ENCODE measurements at regions not wholly inside any gene's neighbourhood (a gene's known extent, or its start where the extent isn't known, plus 50 kb on each side); places are given as distances from the start of the nearest gene placed in this dataset.

DNA sequence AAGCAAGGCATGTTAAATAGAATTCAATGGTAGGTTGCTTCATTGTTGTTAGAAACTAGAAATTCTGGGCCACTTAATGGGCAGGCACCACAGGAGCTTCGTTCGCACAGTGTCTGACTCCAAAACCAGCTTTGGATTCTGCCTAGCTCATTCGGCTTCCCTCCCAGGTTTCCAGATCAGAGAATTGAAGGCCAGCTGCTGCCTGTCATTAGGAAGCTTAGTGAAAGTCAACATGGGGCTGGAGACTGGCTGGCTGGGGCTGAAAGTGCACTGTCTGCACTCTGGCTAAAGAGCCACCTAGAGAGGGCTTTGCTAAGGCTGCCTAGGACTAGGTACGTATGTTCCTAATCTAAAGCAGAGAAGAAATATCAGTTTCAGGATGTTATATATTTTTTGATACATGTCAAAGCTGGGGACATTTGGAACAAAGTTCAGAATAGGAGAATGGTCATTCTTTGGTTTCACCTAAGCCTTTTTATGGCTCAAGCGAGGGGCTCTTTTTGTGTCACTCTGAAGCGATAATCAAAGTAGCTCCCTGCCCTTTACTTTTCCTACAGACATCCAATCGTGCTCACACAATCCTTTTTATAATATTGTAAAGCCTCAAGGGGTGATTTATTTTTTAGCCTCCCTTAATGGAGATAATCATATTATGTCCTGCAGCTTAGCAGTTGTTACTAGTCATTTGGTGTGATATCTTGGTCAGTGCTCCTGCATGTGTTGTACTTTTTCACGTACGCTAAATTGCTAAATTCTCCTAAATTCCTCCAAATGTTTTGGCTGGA, 238.5 kb upstream of the NAV3 start:
- no peak overlapping the region for H3K4me3 Mint-ChIP-seq
- H3K36me3 Mint-ChIP-seq (ENCODE audit: low read depth), result no peaks in the 10 kb centered on the region
- DNase-seq, result no peak
- no peaks in the 10 kb centered on the region for H3K27me3 Mint-ChIP-seq
- no peaks in the 10 kb centered on the region for H3K9me3 Mint-ChIP-seq
- no peak overlapping the region for H3K27ac Mint-ChIP-seq
- no peaks in the 10 kb centered on the region for H3K4me1 Mint-ChIP-seq (ENCODE audit: low read depth)

DNA sequence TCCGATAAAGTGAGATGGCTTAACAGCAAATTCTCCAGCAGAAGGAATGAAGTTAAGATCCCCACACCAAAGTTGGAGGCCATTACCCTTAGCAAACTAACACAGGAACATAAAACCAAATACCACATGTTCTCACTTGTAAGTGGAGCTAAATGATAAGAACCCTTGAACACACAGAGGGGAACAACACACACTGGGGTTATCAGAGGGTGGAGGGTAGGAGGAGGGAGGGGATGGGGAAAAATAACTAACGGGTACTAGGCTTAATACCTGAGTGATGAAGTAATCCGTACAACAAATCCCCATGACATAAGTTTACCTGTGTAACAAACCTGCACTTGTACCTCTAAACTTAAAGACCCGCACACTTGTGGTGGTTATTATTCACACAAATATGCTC, 240.4 kb upstream of the NAV3 start:
- H3K4me3 Mint-ChIP-seq, result no peak overlapping the region
- no peak overlapping the region for H3K27ac Mint-ChIP-seq
- no peak for DNase-seq
- H3K4me1 Mint-ChIP-seq (ENCODE audit: low read depth), result no peaks in the 10 kb centered on the region
- H3K36me3 Mint-ChIP-seq (ENCODE audit: low read depth), result no peaks in the 10 kb centered on the region
- no peaks in the 10 kb centered on the region for H3K9me3 Mint-ChIP-seq
- H3K27me3 Mint-ChIP-seq, result no peaks in the 10 kb centered on the region

DNA sequence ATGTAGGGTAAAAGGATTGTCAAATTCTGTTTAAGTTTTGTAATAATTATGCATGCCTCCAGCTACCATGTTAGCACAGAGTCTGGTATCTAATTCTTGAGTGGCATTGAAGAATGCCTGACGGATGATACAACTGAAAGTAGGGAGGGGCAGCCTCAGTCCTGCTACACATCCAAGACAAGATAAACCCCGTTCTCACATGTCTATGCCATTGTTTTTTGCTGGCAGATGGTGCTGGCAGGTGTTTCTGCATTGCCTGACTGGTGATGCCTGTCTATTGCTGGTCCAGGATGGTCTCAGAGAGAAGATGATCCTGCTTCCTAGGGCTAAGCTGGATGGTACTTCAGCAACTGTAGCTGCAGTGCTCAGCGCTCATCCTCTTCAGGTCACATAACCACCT, 245.8 kb upstream of the NAV3 start:
- H3K9me3 Mint-ChIP-seq, result no peaks in the 10 kb centered on the region
- H3K4me3 Mint-ChIP-seq, result no peak overlapping the region
- H3K27ac Mint-ChIP-seq, result no peak overlapping the region
- H3K27me3 Mint-ChIP-seq, result no peaks in the 10 kb centered on the region
- no peak for DNase-seq
- H3K36me3 Mint-ChIP-seq (ENCODE audit: low read depth), result no peaks in the 10 kb centered on the region
- H3K4me1 Mint-ChIP-seq (ENCODE audit: low read depth), result no peaks in the 10 kb centered on the region

DNA sequence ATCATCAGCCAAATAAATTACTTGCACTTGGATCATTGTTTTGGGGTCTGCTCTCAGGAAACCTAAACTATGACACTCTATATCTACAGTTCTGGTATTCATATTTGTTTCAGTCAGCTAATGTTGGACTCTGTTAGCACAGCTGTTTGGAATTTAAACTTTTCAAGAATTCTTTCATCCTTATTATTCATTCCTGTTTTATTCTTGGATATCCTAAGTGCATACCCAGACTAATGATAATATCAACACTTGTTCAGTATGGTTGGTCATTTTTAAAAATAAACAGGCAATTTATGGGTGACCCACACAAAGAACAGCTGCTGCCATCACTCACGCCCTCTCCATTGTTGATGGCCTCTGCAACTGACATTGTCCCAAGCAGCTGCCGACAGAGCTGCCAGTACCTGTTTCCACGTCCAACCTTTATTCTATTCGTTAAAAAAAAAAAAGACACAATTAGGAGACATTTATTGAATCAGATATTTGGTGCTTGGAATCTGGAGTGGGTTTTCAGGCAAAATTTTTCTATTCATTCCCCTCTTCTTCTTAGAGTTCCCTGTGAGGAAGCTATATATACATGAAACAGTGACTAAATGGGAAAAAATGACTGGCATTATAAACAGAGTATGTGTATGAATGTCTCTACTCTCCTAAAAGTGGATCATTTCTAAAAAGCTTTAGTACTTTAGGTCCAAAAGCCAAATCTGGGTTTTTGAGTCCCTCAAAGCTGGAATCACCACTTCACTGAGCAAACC, 252.1 kb upstream of the NAV3 start:
- Mint-ChIP-seq H3K36me3 (ENCODE audit: low read depth) (no peaks in the 10 kb centered on the region), H3K27ac (no peak overlapping the region), H3K4me3 (no peak overlapping the region), H3K27me3 (no peaks in the 10 kb centered on the region), H3K9me3 (no peaks in the 10 kb centered on the region), H3K4me1 (ENCODE audit: low read depth) (no peaks in the 10 kb centered on the region)
- DNase-seq, result no peak

DNA sequence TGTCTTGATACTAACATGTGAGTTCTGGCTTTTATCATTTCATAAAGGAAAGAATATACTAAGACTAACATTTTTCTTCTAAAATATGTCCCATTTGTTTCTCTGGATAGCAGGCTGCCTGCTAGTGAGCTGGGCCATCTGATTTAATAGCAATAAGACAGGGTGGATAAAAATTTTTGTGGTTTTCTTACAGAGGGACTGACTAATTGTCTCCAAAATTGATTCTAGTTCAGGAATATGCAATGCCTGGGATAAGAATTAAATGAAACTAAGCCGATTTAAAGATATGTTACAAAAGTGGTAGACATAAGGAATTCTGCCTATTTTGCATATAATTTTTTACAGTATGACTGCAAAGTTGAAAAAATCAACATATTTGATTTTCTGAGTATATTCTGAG, 252.9 kb upstream of the NAV3 start:
- DNase-seq, result no peak
- Mint-ChIP-seq H3K36me3 (ENCODE audit: low read depth) (no peaks in the 10 kb centered on the region), H3K4me1 (ENCODE audit: low read depth) (no peaks in the 10 kb centered on the region), H3K4me3 (no peak overlapping the region), H3K27ac (no peak overlapping the region), H3K9me3 (no peaks in the 10 kb centered on the region), H3K27me3 (no peaks in the 10 kb centered on the region)

DNA sequence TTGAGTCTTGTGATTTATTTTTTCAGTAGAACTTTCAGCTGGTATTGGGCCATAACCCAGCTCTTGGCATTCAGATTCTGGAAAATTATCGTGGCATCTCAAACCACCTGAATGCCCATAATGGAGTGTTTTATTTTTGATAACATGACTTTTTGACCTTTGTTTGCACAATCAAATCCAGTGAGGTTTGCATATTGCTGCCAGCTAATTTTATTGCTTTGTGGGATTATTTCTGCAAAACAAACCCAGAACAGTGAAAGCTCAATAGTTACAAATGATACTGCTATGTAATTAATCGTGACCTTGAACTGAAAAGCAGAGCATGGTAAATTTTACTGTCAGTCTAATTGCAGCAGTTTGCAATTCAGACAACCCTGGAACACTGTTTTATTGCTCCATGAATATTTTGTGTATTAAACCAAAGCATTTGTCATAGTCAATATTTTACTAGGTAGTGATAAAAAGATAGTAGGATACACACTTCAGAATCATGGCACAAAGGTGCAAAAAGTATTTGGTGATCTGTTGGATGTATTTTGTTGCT, 255.2 kb upstream of the NAV3 start:
- no peak for DNase-seq
- Mint-ChIP-seq H3K4me3 (no peak overlapping the region), H3K4me1 (ENCODE audit: low read depth) (no peaks in the 10 kb centered on the region), H3K36me3 (ENCODE audit: low read depth) (no peaks in the 10 kb centered on the region), H3K27ac (no peak overlapping the region), H3K27me3 (no peaks in the 10 kb centered on the region), H3K9me3 (peaks cover 3% of the 10 kb centered on the region)

DNA sequence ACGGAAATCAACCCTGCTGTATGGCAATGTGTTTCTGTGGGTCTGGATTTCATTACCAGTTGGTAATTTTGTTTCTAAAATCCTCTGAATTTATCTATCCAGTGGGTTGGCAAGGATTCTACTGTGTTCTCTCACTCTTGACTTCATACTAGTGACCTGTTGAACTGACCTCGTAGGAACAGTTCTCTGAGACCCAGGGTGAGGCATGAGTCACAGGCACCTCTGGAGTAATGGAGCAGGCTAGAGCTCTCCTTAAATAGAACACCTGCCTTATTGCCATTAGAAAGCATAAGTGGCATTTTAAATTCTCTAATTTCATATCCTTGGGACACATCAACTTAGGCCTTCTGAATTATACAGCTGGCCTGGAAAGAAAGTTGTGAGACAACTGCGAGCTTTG, 258.3 kb upstream of the NAV3 start:
- Mint-ChIP-seq H3K27me3 (no peaks in the 10 kb centered on the region), H3K9me3 (peaks cover 3% of the 10 kb centered on the region), H3K4me1 (ENCODE audit: low read depth) (no peaks in the 10 kb centered on the region), H3K36me3 (ENCODE audit: low read depth) (no peaks in the 10 kb centered on the region), H3K4me3 (no peak overlapping the region), H3K27ac (no peak overlapping the region)
- DNase-seq, result no peak

DNA sequence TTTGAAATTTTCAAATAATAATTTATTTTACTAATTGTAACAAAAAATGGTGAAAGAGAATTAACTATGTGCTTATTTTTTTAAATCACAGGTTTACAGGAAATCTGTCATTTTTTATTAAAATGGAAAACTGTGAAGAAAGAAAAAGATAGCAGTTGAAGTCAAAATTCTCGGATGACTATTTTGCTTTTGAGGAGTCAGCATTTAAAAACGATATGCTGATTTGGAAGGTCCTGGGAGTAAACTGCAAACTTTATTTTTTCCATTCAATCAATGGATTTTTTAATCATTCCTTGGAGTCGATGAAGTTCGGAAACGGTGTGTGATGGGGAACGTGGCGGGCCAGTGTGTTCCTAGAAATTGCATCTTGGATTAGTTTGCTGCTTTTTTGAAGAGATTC, 258.9 kb upstream of the NAV3 start:
- Mint-ChIP-seq H3K27me3 (no peaks in the 10 kb centered on the region), H3K4me1 (ENCODE audit: low read depth) (no peaks in the 10 kb centered on the region), H3K27ac (no peak overlapping the region), H3K4me3 (no peak overlapping the region), H3K36me3 (ENCODE audit: low read depth) (no peaks in the 10 kb centered on the region), H3K9me3 (peaks cover 3% of the 10 kb centered on the region)
- no peak for DNase-seq

DNA sequence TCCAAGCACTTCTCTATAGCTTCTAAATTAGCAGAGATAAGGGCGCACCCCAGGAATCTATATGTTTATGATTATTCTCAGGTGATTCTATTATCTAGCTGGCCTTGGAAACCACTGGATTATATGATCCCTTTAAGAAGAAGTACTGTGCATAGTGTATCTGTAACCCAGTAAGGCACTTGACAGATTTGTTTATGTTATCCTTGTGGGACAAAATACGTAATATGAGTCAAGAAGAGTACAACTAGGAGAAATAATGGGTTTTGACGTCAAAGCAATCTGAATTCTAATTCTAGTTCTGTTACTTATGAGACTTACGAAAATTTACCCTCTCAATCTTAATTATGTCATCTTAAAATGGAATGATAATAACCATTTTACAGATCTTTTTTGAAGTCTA, 259.6 kb upstream of the NAV3 start:
- Mint-ChIP-seq H3K27ac (no peak overlapping the region), H3K9me3 (peaks cover 3% of the 10 kb centered on the region), H3K27me3 (no peaks in the 10 kb centered on the region), H3K4me3 (no peak overlapping the region), H3K36me3 (ENCODE audit: low read depth) (no peaks in the 10 kb centered on the region), H3K4me1 (ENCODE audit: low read depth) (no peaks in the 10 kb centered on the region)
- no peak for DNase-seq

DNA sequence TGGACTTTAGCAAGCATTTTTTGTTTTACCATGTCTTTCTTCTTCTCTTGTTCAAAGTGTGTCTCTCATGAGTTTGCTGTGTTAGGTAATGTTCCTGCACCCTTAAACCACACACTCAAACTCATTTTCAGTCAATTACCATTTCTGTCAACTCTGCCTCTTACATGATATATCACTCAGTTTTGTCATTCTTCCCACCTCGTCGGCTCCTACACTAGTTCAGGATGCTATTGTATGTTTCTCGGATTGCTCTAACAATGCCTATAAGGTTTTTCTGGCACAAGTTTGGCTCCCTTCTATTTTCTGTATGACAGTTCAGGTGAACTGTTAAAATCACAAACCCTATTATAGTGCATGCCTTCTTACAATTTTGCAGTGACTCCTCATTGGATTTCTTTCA, 260.8 kb upstream of the NAV3 start:
- H3K9me3 Mint-ChIP-seq, result peaks cover 7% of the 10 kb centered on the region
- H3K4me3 Mint-ChIP-seq, result no peak overlapping the region
- no peak for DNase-seq
- H3K36me3 Mint-ChIP-seq (ENCODE audit: low read depth), result no peaks in the 10 kb centered on the region
- H3K27me3 Mint-ChIP-seq, result no peaks in the 10 kb centered on the region
- H3K27ac Mint-ChIP-seq, result no peak overlapping the region
- H3K4me1 Mint-ChIP-seq (ENCODE audit: low read depth), result no peaks in the 10 kb centered on the region

DNA sequence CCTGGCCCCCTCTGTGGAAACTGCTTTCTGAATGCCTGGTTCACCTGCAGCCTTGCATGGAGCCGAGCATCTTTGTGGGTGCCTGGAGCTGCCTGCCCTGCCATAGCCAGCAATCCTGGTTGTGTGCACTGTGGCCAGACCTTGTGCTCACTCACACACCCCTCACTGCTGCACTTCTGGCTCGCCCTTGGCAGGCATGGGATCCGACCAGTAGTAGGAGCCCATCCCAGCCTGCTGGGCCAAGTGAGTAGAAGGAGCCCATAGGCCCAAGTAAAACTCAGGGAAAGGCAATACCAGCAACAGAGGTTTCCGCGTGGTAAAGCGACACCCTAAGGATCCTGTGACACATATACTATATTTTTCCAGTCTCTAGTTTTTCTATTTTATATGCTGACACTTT, 270.0 kb upstream of the NAV3 start:
- H3K4me1 Mint-ChIP-seq (ENCODE audit: low read depth), result no peaks in the 10 kb centered on the region
- H3K36me3 Mint-ChIP-seq (ENCODE audit: low read depth), result no peaks in the 10 kb centered on the region
- H3K27me3 Mint-ChIP-seq, result no peaks in the 10 kb centered on the region
- H3K4me3 Mint-ChIP-seq, result no peak overlapping the region
- no peak for DNase-seq
- peaks cover 10% of the 10 kb centered on the region for H3K9me3 Mint-ChIP-seq
- H3K27ac Mint-ChIP-seq, result no peak overlapping the region

DNA sequence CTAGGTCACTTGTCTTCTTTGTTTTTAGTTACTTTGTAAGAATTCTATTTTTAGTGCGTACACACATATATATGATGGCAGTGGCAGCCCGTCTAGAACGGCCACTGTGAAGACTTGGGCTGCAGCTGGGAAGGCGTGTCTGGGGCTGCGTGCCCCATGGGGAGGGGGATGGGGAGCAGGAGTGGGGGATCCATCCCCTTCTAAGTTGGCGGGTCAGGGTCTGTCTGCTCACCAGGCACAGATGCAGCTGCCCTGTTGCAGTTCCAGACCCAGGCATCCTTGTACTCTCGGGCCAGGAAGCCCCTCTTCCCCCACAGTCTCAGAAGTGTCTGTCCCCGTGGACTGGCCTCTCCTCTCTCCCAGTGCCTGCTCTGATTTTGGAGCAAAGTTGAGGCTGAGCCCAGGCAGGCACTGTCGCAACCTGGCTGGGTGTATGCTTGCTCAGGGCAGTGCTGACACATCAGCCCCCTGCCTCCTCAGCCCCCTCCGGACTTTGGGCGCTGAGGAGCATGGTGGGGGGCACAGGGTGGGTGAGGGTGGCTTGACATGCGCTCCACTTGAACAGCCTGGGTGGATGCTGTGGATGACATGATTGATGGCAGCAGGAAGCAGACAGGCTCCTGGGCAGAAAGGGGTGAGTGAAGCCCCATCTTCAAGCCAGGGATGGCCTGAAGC, 271.2 kb upstream of the NAV3 start:
- Mint-ChIP-seq H3K27ac (no peak overlapping the region), H3K36me3 (ENCODE audit: low read depth) (no peaks in the 10 kb centered on the region)

DNA sequence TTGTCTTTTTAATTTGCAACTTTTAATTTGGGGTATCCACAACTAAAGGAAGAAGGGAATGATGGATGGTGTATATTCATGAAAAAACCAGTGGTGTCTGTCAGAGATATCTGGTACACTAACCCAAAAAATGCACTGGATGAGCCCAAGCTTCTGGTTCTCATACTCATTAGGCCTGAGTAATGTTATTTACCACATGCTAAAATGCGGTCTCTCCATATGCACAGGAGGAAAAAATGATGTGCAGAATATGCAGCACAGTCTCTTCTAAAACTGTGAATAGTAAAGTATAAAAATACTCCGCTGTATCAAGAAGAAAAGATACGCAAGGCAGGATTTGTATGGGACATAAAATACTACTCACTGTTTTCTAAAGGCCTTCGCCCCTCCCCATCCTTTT, 275.6 kb upstream of the NAV3 start:
- Mint-ChIP-seq H3K9me3 (peaks cover 5% of the 10 kb centered on the region), H3K36me3 (ENCODE audit: low read depth) (no peaks in the 10 kb centered on the region), H3K27ac (no peak overlapping the region), H3K4me3 (no peak overlapping the region), H3K27me3 (no peaks in the 10 kb centered on the region), H3K4me1 (ENCODE audit: low read depth) (no peaks in the 10 kb centered on the region)
- DNase-seq, result no peak

More for the DNA sequence above, 271.2 kb upstream of the NAV3 start:
- no peak for DNase-seq
- Mint-ChIP-seq H3K4me1 (ENCODE audit: low read depth) (no peaks in the 10 kb centered on the region), H3K4me3 (no peak overlapping the region), H3K27me3 (no peaks in the 10 kb centered on the region), H3K9me3 (peaks cover 5% of the 10 kb centered on the region)

DNA sequence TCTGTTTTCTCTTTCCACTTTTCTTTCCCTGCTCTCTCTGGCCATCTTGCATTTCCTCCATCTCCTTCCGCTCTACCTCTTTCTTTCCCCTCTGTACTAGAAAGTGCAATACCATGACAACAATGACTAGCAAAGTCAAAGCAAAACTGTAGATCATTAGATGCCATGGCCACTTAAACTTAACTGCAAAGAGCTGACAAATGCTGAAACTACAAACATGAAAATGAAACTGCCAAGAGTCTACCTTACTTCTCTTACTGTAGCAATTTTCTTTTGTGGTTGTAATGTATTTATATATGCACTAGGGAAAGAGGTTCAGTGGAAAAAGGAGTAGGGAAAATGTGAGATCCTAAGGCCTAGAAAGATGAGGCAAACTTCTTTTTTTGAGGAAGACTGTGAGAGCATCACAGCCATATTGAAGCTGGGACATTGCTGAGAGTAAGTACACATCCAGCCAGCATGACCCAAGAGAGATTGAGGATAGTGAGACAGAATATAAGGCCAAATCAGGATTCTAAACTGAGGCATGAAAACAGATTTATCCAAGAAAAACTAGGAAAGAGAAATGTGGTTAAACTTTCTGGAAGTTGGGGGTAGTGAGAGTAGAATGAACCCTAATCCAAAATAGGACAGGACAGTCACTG, 276.6 kb upstream of the NAV3 start:
- Mint-ChIP-seq H3K9me3 (peaks cover 2% of the 10 kb centered on the region), H3K27ac (no peak overlapping the region), H3K4me3 (no peak overlapping the region), H3K27me3 (no peaks in the 10 kb centered on the region), H3K36me3 (ENCODE audit: low read depth) (no peaks in the 10 kb centered on the region), H3K4me1 (ENCODE audit: low read depth) (no peaks in the 10 kb centered on the region)
- no peak for DNase-seq

Data from activated T-cell treated with anti-CD3 and anti-CD28 coated beads, Interleukin-2, amount 50 U/mL, for 24 hours (primary cell).